DND-41 (cell line): ENCODE measurements at regions not wholly inside any gene's neighbourhood (a gene's known extent, or its start where the extent isn't known, plus 50 kb on each side); places are given as distances from the start of the nearest gene placed in this dataset.

ENCODE experiments used
- CTCF ChIP-seq: IDR thresholded peaks from 2 replicates; pipeline ENCODE4 v1.5.1; 2012; ENCODE audit warnings: borderline replicate concordance, low read length, moderate library complexity, mild to moderate bottlenecking; ENCODE audit not compliant: poor library complexity, severe bottlenecking; ENCODE audit errors: extremely low read depth
- EZH2 ChIP-seq: IDR thresholded peaks from 3 replicates; pipeline ENCODE4 v1.6.1; 2012; ENCODE audit warnings: borderline replicate concordance, low read depth, mild to moderate bottlenecking, moderate library complexity, low read length, inconsistent platforms; ENCODE audit not compliant: severe bottlenecking

GRCh38 chr22:27437570-27437969 is 364.0 kb downstream of the MN1 start:
- TF ChIP-seq EZH2 (no peak), CTCF (no peak)
